Trophoblast cell (in vitro differentiated cells and primary cell): ENCODE measurements at regions not wholly inside any gene's neighbourhood (a gene's known extent, or its start where the extent isn't known, plus 50 kb on each side); places are given as distances from the start of the nearest gene placed in this dataset.

ENCODE experiments used
- DNase-seq, 2 donors: peaks; one replicate each; pipeline ENCODE4 v3.0.0-alpha.2; 2016
- H2AFZ ChIP-seq: 2 replicates; pipeline ENCODE4 v1.6.1; 2013; ENCODE audit warnings: low read length, moderate library complexity, mild to moderate bottlenecking; ENCODE audit not compliant: insufficient read depth, poor library complexity
- H2AK5ac ChIP-seq: 2 replicates; pipeline ENCODE4 v1.6.1; 2013; ENCODE audit warnings: mild to moderate bottlenecking, low read length
- H2BK120ac ChIP-seq: 2 replicates; pipeline ENCODE4 v1.6.1; 2013; ENCODE audit warnings: low read length, mild to moderate bottlenecking, moderate library complexity; ENCODE audit not compliant: insufficient read depth, poor library complexity
- H2BK12ac ChIP-seq: 2 replicates; pipeline ENCODE4 v1.6.1; 2013; ENCODE audit warnings: mild to moderate bottlenecking, low read length, moderate library complexity
- H2BK5ac ChIP-seq: 2 replicates; pipeline ENCODE4 v1.6.1; 2013; ENCODE audit warnings: low read length, low read depth, moderate library complexity, mild to moderate bottlenecking; ENCODE audit not compliant: poor library complexity
- H3K14ac ChIP-seq: 2 replicates; pipeline ENCODE4 v1.6.1; 2013; ENCODE audit warnings: mild to moderate bottlenecking, low read length
- H3K18ac ChIP-seq: 2 replicates; pipeline ENCODE4 v1.6.1; 2013; ENCODE audit warnings: mild to moderate bottlenecking, low read length
- H3K23ac ChIP-seq: 2 replicates; pipeline ENCODE4 v1.6.1; 2013; ENCODE audit warnings: low read length
- H3K27ac ChIP-seq: 2 replicates; pipeline ENCODE4 v1.5.1; 2013; ENCODE audit warnings: low read depth, mild to moderate bottlenecking, inconsistent platforms, low read length, moderate library complexity
- H3K27me3 ChIP-seq: 2 replicates; pipeline ENCODE4 v1.6.1; 2013; ENCODE audit warnings: inconsistent platforms, mild to moderate bottlenecking, low read length, moderate library complexity; ENCODE audit not compliant: insufficient read depth
- H3K36me3 ChIP-seq, 2 experiments: 1 replicate in 1 of 2; 2 replicates in 1 of 2; pipeline ENCODE4 v1.6.1; 2013; ENCODE audit warnings: low read length in 2 of 2, mild to moderate bottlenecking in 2 of 2, moderate library complexity in 1 of 2; ENCODE audit not compliant: insufficient read depth in 2 of 2, control insufficient read depth in 1 of 2
- H3K4ac ChIP-seq: 2 replicates; pipeline ENCODE4 v1.6.1; 2013; ENCODE audit warnings: low read depth, mild to moderate bottlenecking, low read length, moderate library complexity
- H3K4me1 ChIP-seq, 2 experiments: 1 replicate in 1 of 2; 2 replicates in 1 of 2; pipeline ENCODE4 v1.6.1; 2013; ENCODE audit warnings: low read length in 2 of 2, mild to moderate bottlenecking in 2 of 2, moderate library complexity in 1 of 2; ENCODE audit not compliant: insufficient read depth in 2 of 2, control insufficient read depth in 1 of 2
- H3K4me2 ChIP-seq: 2 replicates; pipeline ENCODE4 v1.6.1; 2013; ENCODE audit warnings: inconsistent platforms, mild to moderate bottlenecking, low read length, moderate library complexity
- H3K4me3 ChIP-seq: 2 replicates; pipeline ENCODE4 v1.5.1; 2013; ENCODE audit warnings: mild to moderate bottlenecking, low read depth, low read length, inconsistent platforms
- H3K79me1 ChIP-seq: one replicate; pipeline ENCODE4 v1.6.1; 2013; ENCODE audit warnings: low read length
- H3K79me2 ChIP-seq: 2 replicates; pipeline ENCODE4 v1.6.1; 2013; ENCODE audit warnings: low read length, mild to moderate bottlenecking; ENCODE audit not compliant: control insufficient read depth, insufficient read depth, poor library complexity
- H3K9ac ChIP-seq: 2 replicates; pipeline ENCODE4 v1.6.1; 2013; ENCODE audit warnings: mild to moderate bottlenecking, low read length
- H3K9me3 ChIP-seq: 2 replicates; pipeline ENCODE4 v1.6.1; 2013; ENCODE audit warnings: low read depth, mild to moderate bottlenecking, control low read depth, inconsistent platforms, low read length; ENCODE audit not compliant: insufficient read depth
- H4K12ac ChIP-seq: 2 replicates; pipeline ENCODE4 v1.6.1; 2013; ENCODE audit warnings: low read depth, mild to moderate bottlenecking, low read length, moderate library complexity
- H4K8ac ChIP-seq: 2 replicates; pipeline ENCODE4 v1.6.1; 2013; ENCODE audit warnings: low read depth, mild to moderate bottlenecking, low read length, moderate library complexity
- H4K91ac ChIP-seq: one replicate; pipeline ENCODE4 v1.6.1; 2013; ENCODE audit warnings: low read depth, mild to moderate bottlenecking, low read length, moderate library complexity
- WGBS: extraction: QIAGEN DNeasy Blood & Tissue Kit; methylation state at CpG from one replicate; pipeline ENCODE4 v1.1.7; 2013; ENCODE audit warnings: missing lambda C conversion rate; ENCODE audit not compliant: insufficient read length, insufficient coverage; ENCODE audit errors: extremely low coverage; 5-methylcytosine and 5-hydroxymethylcytosine counted together

DNA sequence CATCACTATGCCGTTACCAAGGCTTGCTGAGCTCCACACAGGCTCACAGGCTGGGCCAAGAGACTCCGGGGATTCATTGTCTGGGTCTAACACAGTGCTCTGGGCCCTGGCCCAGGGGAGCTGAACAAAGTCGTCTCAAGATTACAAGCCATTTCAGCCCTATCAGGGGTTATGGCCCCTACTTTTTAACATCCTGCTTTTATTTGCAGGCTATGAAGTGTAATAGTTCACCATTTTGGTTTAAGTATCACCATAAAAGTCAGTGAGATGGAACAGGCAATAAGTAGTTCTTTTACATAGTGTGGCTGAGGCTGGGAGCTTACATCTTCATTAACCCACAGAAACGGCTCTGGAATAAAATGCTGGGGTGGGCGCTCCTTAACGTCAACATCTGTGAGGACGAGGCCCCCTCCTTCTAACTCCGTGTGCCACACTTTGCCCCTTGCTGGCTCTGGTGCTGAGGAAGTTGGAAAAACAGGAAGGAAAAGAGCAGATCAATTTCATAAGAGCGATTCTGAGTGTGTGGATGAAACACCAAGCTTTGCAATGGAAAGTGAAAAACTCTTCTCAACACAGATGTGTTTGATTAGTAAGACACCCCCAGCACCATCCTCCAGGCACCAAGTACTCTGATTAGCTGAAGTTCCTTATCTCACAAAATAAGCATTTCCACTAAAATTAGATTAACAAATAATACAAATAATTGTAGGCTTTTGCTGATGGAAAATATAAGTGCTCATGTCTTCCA, 447.3 kb downstream of the MAFB start:
- Histone ChIP-seq H3K36me3 (no peaks in the 10 kb centered on the region), H3K27me3 (no peaks in the 10 kb centered on the region), H3K9ac (no peak overlapping the region), H4K8ac (no peak overlapping the region), H3K4ac (no peak overlapping the region), H3K79me2 (no peaks in the 10 kb centered on the region), H4K12ac (no peak overlapping the region), H3K23ac (no peak overlapping the region), H3K4me2 (no peak overlapping the region), H3K4me1 (no peaks in the 10 kb centered on the region), H4K91ac (no peak overlapping the region), H3K27ac (no peak overlapping the region), H3K9me3 (no peaks in the 10 kb centered on the region), H2AFZ (no peak overlapping the region), H2BK12ac (no peak overlapping the region), H2AK5ac (no peak overlapping the region), H2BK120ac (no peak overlapping the region), H3K79me1 (no peaks in the 10 kb centered on the region), H3K14ac (no peak overlapping the region), H3K4me3 (no peak overlapping the region), H3K18ac (no peak overlapping the region), H2BK5ac (no peak overlapping the region)
- no CpG with 5 or more reads among the region's 9 CpGs for WGBS
- no peak for DNase-seq

DNA sequence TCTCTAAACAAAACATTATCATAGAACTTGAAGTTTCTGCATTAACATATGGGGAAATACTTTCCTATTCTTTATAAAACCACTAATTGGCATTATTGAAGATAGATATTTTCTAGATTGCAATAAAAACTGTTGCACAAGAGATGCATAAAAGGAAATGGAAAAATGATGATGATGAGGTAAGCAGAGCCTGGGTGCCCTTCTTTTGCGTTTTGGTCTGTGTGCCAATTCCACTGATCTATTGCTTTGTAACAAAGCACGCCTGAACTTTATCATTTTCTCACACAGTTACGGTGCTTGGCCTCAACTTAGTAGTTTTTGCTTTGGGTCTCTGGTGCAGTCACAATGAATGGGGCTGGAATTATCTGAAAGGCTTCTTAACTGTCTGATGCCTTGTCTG, 450.5 kb downstream of the MAFB start:
- Histone ChIP-seq H3K23ac (no peak overlapping the region), H2AFZ (no peak overlapping the region), H4K12ac (no peak overlapping the region), H3K4ac (no peak overlapping the region), H3K4me2 (no peak overlapping the region), H3K79me2 (no peaks in the 10 kb centered on the region), H3K36me3 (no peaks in the 10 kb centered on the region), H3K9ac (no peak overlapping the region), H2BK5ac (no peak overlapping the region), H3K18ac (no peak overlapping the region), H2BK12ac (no peak overlapping the region), H4K91ac (no peak overlapping the region), H2AK5ac (no peak overlapping the region), H3K27ac (no peak overlapping the region), H3K27me3 (no peaks in the 10 kb centered on the region), H2BK120ac (no peak overlapping the region), H3K14ac (no peak overlapping the region), H3K79me1 (no peaks in the 10 kb centered on the region), H3K9me3 (no peaks in the 10 kb centered on the region), H4K8ac (no peak overlapping the region), H3K4me3 (no peak overlapping the region), H3K4me1 (no peaks in the 10 kb centered on the region)
- no CpG with 5 or more reads among the region's 3 CpGs for WGBS
- DNase-seq = no peak

DNA sequence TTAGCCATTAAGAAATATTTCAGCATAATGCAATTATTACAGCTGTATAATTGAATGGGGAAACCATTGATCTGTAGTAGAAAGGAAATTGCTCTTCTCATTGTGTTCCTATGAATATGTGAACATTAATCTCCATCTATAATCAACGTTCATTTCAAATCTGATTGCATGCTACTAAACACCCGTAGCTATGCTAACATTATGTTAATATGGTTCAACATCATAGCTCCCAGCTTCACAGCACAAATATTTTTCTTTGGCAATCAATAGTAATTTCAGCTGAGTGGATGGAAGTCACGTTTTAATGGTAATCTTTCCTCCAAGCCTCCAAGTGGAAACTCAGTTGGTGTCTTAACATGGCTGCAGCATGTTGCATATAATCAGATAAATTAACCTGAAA, 454.4 kb downstream of the MAFB start:
- Histone ChIP-seq H3K9ac (no peak overlapping the region), H3K9me3 (no peaks in the 10 kb centered on the region), H2AFZ (no peak overlapping the region), H3K4ac (no peak overlapping the region), H3K27ac (no peak overlapping the region), H2BK120ac (no peak overlapping the region), H3K36me3 (no peaks in the 10 kb centered on the region), H4K91ac (no peak overlapping the region), H3K23ac (no peak overlapping the region), H3K4me1 (peaks cover 2 to 6% of the 10 kb centered on the region in 2 experiments), H2BK12ac (no peak overlapping the region), H3K79me1 (no peaks in the 10 kb centered on the region), H3K4me2 (no peak overlapping the region), H3K27me3 (no peaks in the 10 kb centered on the region), H2AK5ac (no peak overlapping the region), H3K18ac (no peak overlapping the region), H3K79me2 (no peaks in the 10 kb centered on the region), H4K12ac (no peak overlapping the region), H3K14ac (no peak overlapping the region), H2BK5ac (no peak overlapping the region), H3K4me3 (no peak overlapping the region), H4K8ac (no peak overlapping the region)
- no peak for DNase-seq
- no CpG with 5 or more reads among the region's 3 CpGs for WGBS

DNA sequence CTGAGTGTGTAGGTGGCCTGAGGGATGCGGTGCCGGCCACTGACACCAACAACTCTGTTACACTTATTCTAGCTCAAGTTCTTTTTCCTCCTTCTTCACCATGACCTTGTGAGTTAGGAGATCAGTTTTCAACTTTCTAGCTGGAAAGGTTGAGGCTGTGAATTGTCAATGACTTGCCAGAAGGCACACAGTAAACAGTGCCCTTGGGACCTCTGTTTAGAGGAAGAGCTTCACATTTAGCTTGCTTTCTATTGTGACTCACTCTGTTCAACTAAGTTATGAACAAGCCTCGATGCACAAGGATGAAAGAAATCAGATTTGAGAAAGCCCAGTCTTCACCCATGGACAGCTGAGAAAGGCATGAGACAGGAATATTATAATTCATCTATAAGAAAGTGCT, 455.6 kb downstream of the MAFB start:
- no CpG with 5 or more reads among the region's 3 CpGs for WGBS
- Histone ChIP-seq H3K27me3 (no peaks in the 10 kb centered on the region), H2AK5ac (no peak overlapping the region), H4K91ac (no peak overlapping the region), H3K4me3 (no peak overlapping the region), H3K79me1 (no peaks in the 10 kb centered on the region), H3K23ac (no peak overlapping the region), H3K36me3 (no peaks in the 10 kb centered on the region), H2AFZ (no peak overlapping the region), H3K9me3 (no peaks in the 10 kb centered on the region), H2BK120ac (no peak overlapping the region), H4K8ac (no peak overlapping the region), H4K12ac (no peak overlapping the region), H3K4me2 (no peak overlapping the region), H2BK5ac (no peak overlapping the region), H3K27ac (no peak overlapping the region), H2BK12ac (no peak overlapping the region), H3K18ac (no peak overlapping the region), H3K14ac (no peak overlapping the region), H3K79me2 (no peaks in the 10 kb centered on the region), H3K9ac (no peak overlapping the region), H3K4ac (no peak overlapping the region), H3K4me1 (peaks cover 3 to 6% of the 10 kb centered on the region in 2 experiments)
- DNase-seq = no peak
